Loucy (cell line): ENCODE measurements at regions not wholly inside any gene's neighbourhood (a gene's known extent, or its start where the extent isn't known, plus 50 kb on each side); places are given as distances from the start of the nearest gene placed in this dataset.

ENCODE experiments used
- H2AFZ ChIP-seq: fragments of 200-600 bp; sonication (generic); 2 replicates; pipeline ENCODE4 v1.6.0; 2016; ENCODE audit warnings: antibody characterized with exemption, mild to moderate bottlenecking, low read length, moderate library complexity
- H3F3A ChIP-seq: fragments of 200-600 bp; 2 replicates; pipeline ENCODE4 v1.6.0; 2016; ENCODE audit warnings: antibody characterized with exemption, low read depth, mild to moderate bottlenecking
- H3K27me3 ChIP-seq: fragments of 200-600 bp; sonication (generic); 2 replicates; pipeline ENCODE4 v1.6.1; 2014; ENCODE audit warnings: low read length, mild to moderate bottlenecking; ENCODE audit not compliant: insufficient read depth, poor library complexity, severe bottlenecking
- H3K36me3 ChIP-seq: fragments of 200-600 bp; sonication (generic); 2 replicates; pipeline ENCODE4 v1.6.1; 2016; ENCODE audit warnings: low read length; ENCODE audit not compliant: insufficient read depth
- H3K4me1 ChIP-seq: fragments of 200-600 bp; sonication (generic); 2 replicates; pipeline ENCODE4 v1.5.1; 2014; ENCODE audit warnings: low read length, mild to moderate bottlenecking; ENCODE audit not compliant: insufficient read depth, poor library complexity, severe bottlenecking
- H3K4me2 ChIP-seq: fragments of 200-600 bp; sonication (generic); 2 replicates; pipeline ENCODE4 v1.6.0; 2014; ENCODE audit warnings: antibody characterized with exemption, low read length, low read depth, mild to moderate bottlenecking; ENCODE audit not compliant: poor library complexity, severe bottlenecking
- H3K4me3 ChIP-seq: fragments of 200-600 bp; sonication (generic); 2 replicates; pipeline ENCODE4 v1.5.1; 2014; ENCODE audit warnings: low read length, mild to moderate bottlenecking, mixed read lengths; ENCODE audit not compliant: poor library complexity, severe bottlenecking
- H3K79me2 ChIP-seq: fragments of 200-600 bp; sonication (generic); 2 replicates; pipeline ENCODE4 v1.6.1; 2014; ENCODE audit warnings: low read length; ENCODE audit not compliant: insufficient read depth
- H3K9ac ChIP-seq: fragments of 200-600 bp; sonication (generic); 2 replicates; pipeline ENCODE4 v1.6.0; 2014; ENCODE audit warnings: mild to moderate bottlenecking, low read depth, low read length, moderate library complexity; ENCODE audit not compliant: poor library complexity, severe bottlenecking
- H3K9me2 ChIP-seq: fragments of 200-600 bp; sonication (generic); replicated peaks from 2 replicates; pipeline ENCODE4 v1.6.1; 2016; ENCODE audit warnings: low read depth, low read length, mixed read lengths
- H3K9me3 ChIP-seq: fragments of 200-600 bp; sonication (generic); 2 replicates; pipeline ENCODE4 v1.6.1; 2014; ENCODE audit warnings: mild to moderate bottlenecking, antibody characterized with exemption, low read length, low read depth; ENCODE audit not compliant: insufficient read depth
- H4K20me1 ChIP-seq: fragments of 200-600 bp; sonication (generic); 2 replicates; pipeline ENCODE4 v1.6.0; 2014; ENCODE audit warnings: antibody characterized with exemption, low read length, mild to moderate bottlenecking; ENCODE audit not compliant: insufficient read depth, poor library complexity, severe bottlenecking
- EZH2phosphoT487 ChIP-seq: fragments of 200-600 bp; IDR thresholded peaks from 2 replicates; pipeline ENCODE4 v1.6.1; 2018; ENCODE audit warnings: antibody characterized with exemption, mild to moderate bottlenecking, moderate library complexity, borderline replicate concordance
- TF ChIP-seq, protein P1 (sequence below): fragments of 200-600 bp; sonication (generic); conservative IDR thresholded peaks from 2 replicates; pipeline ENCODE4 v1.5.1; 2014; ENCODE audit warnings: mild to moderate bottlenecking, antibody characterized with exemption, low read length

DNA sequence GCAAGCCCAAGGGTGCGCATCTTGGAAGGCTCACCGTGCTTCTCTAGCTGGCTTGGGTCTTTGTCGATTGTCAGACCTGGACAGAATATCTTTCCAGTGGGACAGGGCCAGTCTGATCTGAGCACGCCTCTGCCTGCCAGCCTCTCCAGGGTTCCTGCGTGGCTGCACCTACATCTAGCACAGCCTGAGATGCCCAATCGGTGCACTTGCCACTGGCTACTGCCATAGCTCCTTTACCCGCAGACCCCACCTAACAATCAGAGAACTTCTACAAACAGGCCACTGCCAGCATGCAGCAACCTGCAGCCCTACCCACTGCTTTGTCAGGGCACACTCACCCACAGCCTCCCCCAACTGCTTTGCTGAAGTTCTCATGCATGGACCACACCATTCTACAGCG lies 56.7 kb upstream of the PHACTR3 start:
- Histone ChIP-seq H3K4me3 (no peak overlapping the region), H3K79me2 (no peaks in the 10 kb centered on the region), H3K4me1 (peaks cover 4% of the 10 kb centered on the region), H3K4me2 (no peak overlapping the region), H3K27me3 (no peaks in the 10 kb centered on the region), H4K20me1 (no peaks in the 10 kb centered on the region), H3K9ac (no peak overlapping the region), H3F3A (no peaks in the 10 kb centered on the region), H3K9me3 (no peaks in the 10 kb centered on the region), H3K9me2 (no peaks in the 10 kb centered on the region), H2AFZ (no peak overlapping the region), H3K36me3 (no peaks in the 10 kb centered on the region)
- TF ChIP-seq, protein P1, sequence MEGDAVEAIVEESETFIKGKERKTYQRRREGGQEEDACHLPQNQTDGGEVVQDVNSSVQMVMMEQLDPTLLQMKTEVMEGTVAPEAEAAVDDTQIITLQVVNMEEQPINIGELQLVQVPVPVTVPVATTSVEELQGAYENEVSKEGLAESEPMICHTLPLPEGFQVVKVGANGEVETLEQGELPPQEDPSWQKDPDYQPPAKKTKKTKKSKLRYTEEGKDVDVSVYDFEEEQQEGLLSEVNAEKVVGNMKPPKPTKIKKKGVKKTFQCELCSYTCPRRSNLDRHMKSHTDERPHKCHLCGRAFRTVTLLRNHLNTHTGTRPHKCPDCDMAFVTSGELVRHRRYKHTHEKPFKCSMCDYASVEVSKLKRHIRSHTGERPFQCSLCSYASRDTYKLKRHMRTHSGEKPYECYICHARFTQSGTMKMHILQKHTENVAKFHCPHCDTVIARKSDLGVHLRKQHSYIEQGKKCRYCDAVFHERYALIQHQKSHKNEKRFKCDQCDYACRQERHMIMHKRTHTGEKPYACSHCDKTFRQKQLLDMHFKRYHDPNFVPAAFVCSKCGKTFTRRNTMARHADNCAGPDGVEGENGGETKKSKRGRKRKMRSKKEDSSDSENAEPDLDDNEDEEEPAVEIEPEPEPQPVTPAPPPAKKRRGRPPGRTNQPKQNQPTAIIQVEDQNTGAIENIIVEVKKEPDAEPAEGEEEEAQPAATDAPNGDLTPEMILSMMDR = no peak
- TF ChIP-seq EZH2phosphoT487 = no peak
